GM19043 (cell line): ENCODE measurements at regions not wholly inside any gene's neighbourhood (a gene's known extent, or its start where the extent isn't known, plus 50 kb on each side); places are given as distances from the start of the nearest gene placed in this dataset.
"Not testable (repeated sequence)": the region's sequence is repeated elsewhere in the genome, so short reads cannot be mapped to it uniquely, and the experiment has no call there.

Experiments used
- ATAC-seq: cut with Tn5 transposase; IDR thresholded peaks from one replicate; pipeline ENCODE4 v1.9.1; 2021; ENCODE audit warnings: low read depth; ENCODE audit not compliant: unreplicated experiment

DNA sequence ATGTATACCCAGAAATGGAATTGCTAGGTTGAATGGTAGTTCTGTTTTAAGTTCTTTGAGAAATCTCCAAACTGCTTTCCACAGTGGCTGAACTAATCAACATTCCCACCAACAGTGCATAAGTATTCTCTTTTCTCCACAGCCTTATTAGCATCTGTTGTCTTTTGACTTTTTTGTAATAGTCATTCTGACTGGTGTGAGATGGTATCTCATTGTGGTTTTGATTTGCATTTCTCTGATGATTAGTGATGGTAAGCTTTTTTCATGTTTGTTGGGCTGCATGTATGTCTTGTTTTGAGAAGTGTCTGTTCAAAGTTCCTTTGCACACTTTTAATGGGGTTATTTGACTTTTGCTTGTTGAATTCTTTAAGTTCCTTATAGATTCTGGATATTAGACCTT, 52.4 kb upstream of the EHHADH start:
- not testable (repeated sequence) for ATAC-seq

DNA sequence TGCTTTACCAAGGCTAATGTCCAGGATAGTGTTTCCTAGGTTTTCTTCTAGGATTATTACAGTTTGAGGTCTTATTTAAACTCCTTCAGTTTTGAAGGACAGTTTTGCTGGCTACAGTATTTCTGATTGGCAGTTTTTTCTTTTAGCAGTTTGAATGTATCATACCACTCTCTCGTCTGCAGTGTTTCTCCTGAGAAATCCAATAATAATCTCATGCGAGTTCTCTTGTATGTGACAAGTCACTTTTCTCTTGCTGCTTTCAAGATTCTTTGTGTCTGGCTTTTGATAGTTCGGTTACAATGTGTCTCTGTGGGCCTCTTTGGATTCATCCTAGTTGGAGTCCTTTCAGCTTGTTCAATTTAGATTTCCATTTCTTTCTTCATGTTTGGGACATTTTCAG, 53.0 kb upstream of the EHHADH start:
- ATAC-seq = no peak

DNA sequence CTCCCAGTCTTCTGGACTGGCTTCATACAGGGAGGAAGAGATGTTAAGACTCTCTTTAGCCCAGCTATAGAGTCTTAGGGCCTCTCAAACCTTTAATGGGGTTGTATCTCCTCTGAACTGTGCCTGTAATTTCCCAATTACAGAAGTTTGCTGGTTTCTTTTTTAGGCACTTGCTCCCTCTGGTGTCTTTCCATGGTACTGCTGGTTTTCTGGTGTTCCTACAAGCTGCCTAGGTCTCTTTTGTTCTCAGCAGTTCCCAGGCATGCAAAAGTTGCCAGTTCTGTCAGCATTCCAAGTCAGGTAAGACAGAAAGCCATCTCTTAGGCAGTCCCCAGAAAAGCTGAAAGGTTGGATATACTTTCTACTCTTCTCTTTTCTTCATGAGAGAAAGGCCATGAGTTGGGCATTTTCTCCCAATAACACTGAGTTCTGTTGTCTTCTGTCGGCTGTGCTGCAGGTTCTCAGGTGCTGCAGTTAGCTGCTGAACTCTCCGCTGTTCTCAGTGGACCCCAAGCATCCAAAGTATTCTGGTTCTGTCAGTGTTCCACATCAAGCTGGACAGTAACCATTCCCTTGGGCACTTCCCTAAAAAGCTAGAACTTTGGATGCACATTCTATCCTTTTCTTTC, 54.4 kb upstream of the EHHADH start:
- peak; percentile 55 for ATAC-seq

DNA sequence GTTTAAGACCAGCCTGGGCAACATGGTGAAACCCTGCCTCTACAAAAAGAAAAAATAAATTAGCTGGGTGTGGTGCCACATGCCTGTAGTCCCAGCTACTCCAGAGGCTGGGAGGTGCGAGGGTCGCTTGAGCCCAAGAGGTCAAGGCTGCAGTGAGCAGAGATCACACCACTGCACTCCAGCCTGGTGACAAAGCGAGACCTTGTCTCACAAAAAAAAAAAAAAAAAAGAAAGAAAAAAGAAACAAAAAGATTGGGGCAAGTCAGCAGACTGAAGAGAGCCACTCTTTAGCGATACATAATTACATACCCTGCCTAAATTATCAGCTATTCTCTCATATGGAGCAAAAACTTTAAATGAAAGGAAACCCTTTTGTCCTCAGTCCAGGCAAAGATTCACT, 53.6 kb upstream of the MAP3K13 start:
- ATAC-seq = no peak

DNA sequence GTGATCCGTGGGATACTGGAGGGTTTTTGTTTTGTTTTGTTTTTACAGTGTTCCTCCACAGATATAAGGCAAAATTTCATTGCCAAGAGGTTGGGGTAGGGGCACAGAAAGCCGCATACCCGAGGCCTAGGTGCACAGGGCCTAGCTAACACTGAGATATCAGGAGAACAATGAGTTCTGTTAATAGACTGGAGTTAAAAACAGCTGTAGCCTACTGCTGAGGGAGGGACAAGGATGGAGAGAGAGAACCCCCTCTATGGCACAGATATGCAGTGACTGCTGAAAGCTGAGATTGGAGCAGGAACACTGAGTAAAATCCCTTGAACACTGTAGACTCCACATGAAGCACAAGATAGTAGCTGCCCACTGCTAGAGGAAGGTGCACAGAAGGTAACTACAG, 53.1 kb upstream of the MAP3K13 start:
- ATAC-seq = no peak

DNA sequence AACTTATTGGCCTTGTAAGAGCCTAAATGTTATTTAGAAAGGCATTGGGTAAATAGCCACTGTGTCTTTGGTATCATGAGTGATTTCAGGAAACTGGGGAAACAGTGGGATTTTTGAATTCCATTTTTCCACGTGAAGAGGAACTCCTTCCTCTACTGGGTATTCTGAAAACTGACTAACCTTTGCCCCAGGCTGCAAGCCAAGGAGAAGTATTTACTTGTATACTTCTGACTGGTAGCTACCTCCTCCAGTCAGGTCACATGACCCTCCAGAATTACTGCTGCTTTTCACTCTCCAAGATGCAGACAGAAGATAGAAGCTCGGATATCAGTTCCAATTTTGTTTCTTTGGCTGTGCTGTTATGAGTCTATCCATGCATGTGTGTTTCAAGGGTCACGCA, 50.9 kb upstream of the MAP3K13 start:
- no peak for ATAC-seq
